HEK293 (cell line): ENCODE measurements at regions not wholly inside any gene's neighbourhood (a gene's known extent, or its start where the extent isn't known, plus 50 kb on each side); places are given as distances from the start of the nearest gene placed in this dataset.

Experiments used
- CTCF ChIA-PET: fragments of 350-600 bp; formaldehyde crosslinking; extraction: SDS; loops from one replicate; lab custom pipeline; 2021; ENCODE audit warnings: antibody characterized with exemption; lab: Yijun Ruan, JAX
- POLR2A ChIA-PET: fragments of 300-600 bp; formaldehyde crosslinking; extraction: SDS; loops from one replicate; lab custom pipeline; 2020; ENCODE audit warnings: antibody characterized with exemption, inconsistent platforms; lab: Yijun Ruan, JAX
- H3K27ac ChIP-seq: fragments of 200-500 bp; sonication (Bioruptor generic); 2 replicates; pipeline ENCODE4 v1.5.1; 2014; ENCODE audit warnings: low read depth, low read length, control low read depth, inconsistent platforms; ENCODE audit errors: extremely low read depth
- H3K36me3 ChIP-seq, 2 experiments: fragments of 200-500 bp in 1 of 2; sonication (Bioruptor generic) in 1 of 2; 1 replicate in 1 of 2; 2 replicates in 1 of 2; pipeline ENCODE4 v1.5.1; 2014 to 2017; ENCODE audit warnings: inconsistent platforms in 2 of 2, low read length in 2 of 2; ENCODE audit not compliant: control insufficient read depth in 2 of 2, insufficient read depth in 1 of 2
- H3K4me1 ChIP-seq: fragments of 200-500 bp; sonication (Bioruptor generic); 2 replicates; pipeline ENCODE4 v1.5.1; 2014; ENCODE audit warnings: mild to moderate bottlenecking, low read length, inconsistent platforms; ENCODE audit not compliant: control insufficient read depth, insufficient read depth
- H3K4me3 ChIP-seq: 2 replicates; pipeline ENCODE4 v1.5.1; 2011; ENCODE audit warnings: low read depth, mild to moderate bottlenecking, control low read depth, low read length, moderate library complexity
- H3K9me3 ChIP-seq: fragments of 200-500 bp; sonication (Bioruptor generic); 2 replicates; pipeline ENCODE4 v1.5.1; 2014; ENCODE audit warnings: low read depth, low read length, inconsistent platforms; ENCODE audit not compliant: control insufficient read depth, insufficient read depth
- KLF16 ChIP-seq: fragments of 450-650 bp; formaldehyde crosslinking; IDR thresholded peaks from 2 replicates; pipeline ENCODE4 v1.5.1; 2017; ENCODE audit warnings: missing biosample characterization, missing genetic modification characterization
- KLF7 ChIP-seq: fragments of 450-650 bp; formaldehyde crosslinking; IDR thresholded peaks from 2 replicates; pipeline ENCODE4 v1.5.1; 2016; ENCODE audit warnings: missing biosample characterization, missing genetic modification characterization, borderline replicate concordance
- MYNN ChIP-seq: fragments of 450-650 bp; formaldehyde crosslinking; IDR thresholded peaks from 2 replicates; pipeline ENCODE4 v1.5.1; 2016; ENCODE audit warnings: missing biosample characterization, missing genetic modification characterization, borderline replicate concordance
- RBAK ChIP-seq: fragments of 450-650 bp; formaldehyde crosslinking; IDR thresholded peaks from 2 replicates; pipeline ENCODE4 v1.5.1; 2016; ENCODE audit warnings: missing biosample characterization, missing genetic modification characterization
- REST ChIP-seq: fragments of 450-650 bp; formaldehyde crosslinking; IDR thresholded peaks from 2 replicates; pipeline ENCODE4 v1.5.1; 2016; ENCODE audit warnings: missing biosample characterization, missing genetic modification characterization
- SALL2 ChIP-seq: fragments of 450-650 bp; formaldehyde crosslinking; IDR thresholded peaks from 2 replicates; pipeline ENCODE4 v1.5.0; 2017; ENCODE audit warnings: missing biosample characterization, mild to moderate bottlenecking, missing genetic modification characterization, borderline replicate concordance
- SCRT2 ChIP-seq: fragments of 450-650 bp; formaldehyde crosslinking; IDR thresholded peaks from 2 replicates; pipeline ENCODE4 v1.5.1; 2016; ENCODE audit warnings: missing biosample characterization, missing genetic modification characterization
- SETDB1 ChIP-seq: IDR thresholded peaks from one replicate; pipeline ENCODE4 v1.6.1; 2017; ENCODE audit warnings: mild to moderate bottlenecking, low read length, moderate library complexity, mixed read lengths; ENCODE audit not compliant: insufficient read length
- ZFHX2 ChIP-seq: fragments of 450-650 bp; formaldehyde crosslinking; conservative IDR thresholded peaks from 2 replicates; pipeline ENCODE4 v1.5.1; 2016; ENCODE audit warnings: missing biosample characterization, missing genetic modification characterization
- ZIC2 ChIP-seq: fragments of 450-650 bp; formaldehyde crosslinking; IDR thresholded peaks from 2 replicates; pipeline ENCODE4 v1.5.1; 2016; ENCODE audit warnings: missing biosample characterization, missing genetic modification characterization
- ZNF140 ChIP-seq: fragments of 450-650 bp; formaldehyde crosslinking; IDR thresholded peaks from 2 replicates; pipeline ENCODE4 v1.5.1; 2016; ENCODE audit warnings: missing biosample characterization, missing genetic modification characterization
- ZNF157 ChIP-seq: fragments of 450-650 bp; formaldehyde crosslinking; IDR thresholded peaks from 2 replicates; pipeline ENCODE4 v1.5.1; 2016; ENCODE audit warnings: missing biosample characterization, missing genetic modification characterization
- ZNF202 ChIP-seq: fragments of 450-650 bp; formaldehyde crosslinking; IDR thresholded peaks from 2 replicates; pipeline ENCODE4 v1.5.1; 2016; ENCODE audit warnings: missing biosample characterization, missing genetic modification characterization, borderline replicate concordance
- ZNF221 ChIP-seq: fragments of 450-650 bp; formaldehyde crosslinking; IDR thresholded peaks from 2 replicates; pipeline ENCODE4 v1.5.1; 2017; ENCODE audit warnings: missing biosample characterization, missing genetic modification characterization, borderline replicate concordance
- ZNF23 ChIP-seq: fragments of 450-650 bp; formaldehyde crosslinking; IDR thresholded peaks from 2 replicates; pipeline ENCODE4 v1.5.1; 2016; ENCODE audit warnings: missing biosample characterization, missing genetic modification characterization, borderline replicate concordance
- ZNF26 ChIP-seq: fragments of 450-650 bp; formaldehyde crosslinking; IDR thresholded peaks from 2 replicates; pipeline ENCODE4 v1.5.1; 2016; ENCODE audit warnings: missing biosample characterization, missing genetic modification characterization
- ZNF335 ChIP-seq: fragments of 450-650 bp; formaldehyde crosslinking; conservative IDR thresholded peaks from 2 replicates; pipeline ENCODE4 v1.5.1; 2016; ENCODE audit warnings: missing biosample characterization, missing genetic modification characterization
- ZNF366 ChIP-seq: fragments of 450-650 bp; formaldehyde crosslinking; conservative IDR thresholded peaks from 2 replicates; pipeline ENCODE4 v1.5.1; 2016; ENCODE audit warnings: missing biosample characterization, missing genetic modification characterization
- ZNF473 ChIP-seq: fragments of 450-650 bp; formaldehyde crosslinking; IDR thresholded peaks from 2 replicates; pipeline ENCODE4 v1.5.1; 2017; ENCODE audit warnings: missing biosample characterization, missing genetic modification characterization
- ZNF544 ChIP-seq: fragments of 450-650 bp; formaldehyde crosslinking; IDR thresholded peaks from 2 replicates; pipeline ENCODE4 v1.5.0; 2017; ENCODE audit warnings: missing biosample characterization, missing genetic modification characterization
- ZNF585B ChIP-seq: fragments of 450-650 bp; formaldehyde crosslinking; IDR thresholded peaks from 2 replicates; pipeline ENCODE4 v1.5.1; 2016; ENCODE audit warnings: missing biosample characterization, missing genetic modification characterization
- ZNF621 ChIP-seq: fragments of 450-650 bp; formaldehyde crosslinking; IDR thresholded peaks from 2 replicates; pipeline ENCODE4 v1.5.1; 2017; ENCODE audit warnings: missing biosample characterization, missing genetic modification characterization
- ZNF626 ChIP-seq: fragments of 450-650 bp; sonication (Bioruptor Pico); formaldehyde crosslinking; IDR thresholded peaks from 2 replicates; pipeline ENCODE4 v1.5.1; 2018; ENCODE audit warnings: missing biosample characterization, missing genetic modification characterization, inconsistent platforms
- TF ChIP-seq, protein P1 (sequence below): fragments of 450-650 bp; formaldehyde crosslinking; IDR thresholded peaks from 2 replicates; pipeline ENCODE4 v1.5.1; 2016; ENCODE audit warnings: missing biosample characterization, missing genetic modification characterization

DNA sequence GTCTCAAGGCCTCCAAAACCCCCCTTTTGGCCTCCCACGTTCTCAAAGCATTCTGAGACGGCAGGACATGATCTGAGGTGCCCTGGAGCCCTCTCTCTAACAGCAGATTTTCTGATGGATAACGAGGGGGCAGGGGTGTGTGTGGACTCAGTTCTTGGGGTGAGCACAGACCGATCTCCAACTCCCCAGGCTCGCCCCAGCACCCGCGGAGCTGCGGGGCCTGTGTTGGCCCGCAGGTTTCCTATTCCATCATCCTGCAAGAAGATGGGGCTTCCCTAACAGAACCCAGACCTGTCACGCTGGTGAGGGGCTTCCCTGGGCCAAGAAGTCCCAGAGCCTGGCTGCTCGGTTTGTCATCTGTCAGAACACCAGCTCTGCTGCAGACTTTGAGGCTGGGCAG, 196.1 kb downstream of the ANAPC1 start:
- ChIA-PET CTCF (interaction anchor here (0.6 kb wide), 2 partner anchors 10 to 13 kb away, joined by 3 read pairs; no protein-coding TSS in a partner anchor), POLR2A (no interaction called here)
- TF ChIP-seq ZNF157 = no peak
- TF ChIP-seq RBAK = no peak
- no peak for TF ChIP-seq ZNF585B (tag by site-specific recombination)
- no peak for TF ChIP-seq MYNN
- no peak for TF ChIP-seq REST
- TF ChIP-seq SCRT2 = no peak
- TF ChIP-seq SALL2 (tag by site-specific recombination) = no peak
- TF ChIP-seq KLF7 = no peak
- no peak for TF ChIP-seq ZFHX2 (tag by site-specific recombination)
- no peak for TF ChIP-seq ZNF221 (tag by site-specific recombination)
- no peak for TF ChIP-seq ZNF140
- TF ChIP-seq ZNF202 = no peak
- no peak for TF ChIP-seq ZNF621
- TF ChIP-seq ZNF626 = no peak
- no peaks in the 10 kb centered on the region for H3K9me3 ChIP-seq
- H3K4me3 ChIP-seq = no peak overlapping the region
- no peaks in the 10 kb centered on the region for H3K36me3 ChIP-seq
- H3K4me1 ChIP-seq = no peaks in the 10 kb centered on the region
- H3K27ac ChIP-seq = no peak overlapping the region

DNA sequence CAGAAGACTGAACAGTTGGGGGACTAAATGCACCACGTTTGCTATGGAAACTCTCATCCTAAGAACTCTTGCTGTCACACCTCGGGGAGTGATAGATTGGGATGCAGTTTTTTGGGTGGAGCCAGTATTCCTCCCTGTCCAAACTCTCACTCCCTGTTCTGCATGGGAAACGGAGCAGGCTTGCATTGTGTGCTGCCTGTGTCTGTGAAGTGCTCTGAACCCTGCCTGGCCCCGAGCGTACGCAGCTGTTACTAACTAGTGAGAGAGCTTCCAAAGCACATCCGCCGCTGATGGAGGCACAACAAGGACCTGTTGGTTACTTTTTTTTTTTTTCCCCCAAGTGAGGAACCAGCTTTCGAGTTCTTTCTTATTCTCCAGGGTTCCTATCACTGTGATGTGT, 195.5 kb downstream of the ANAPC1 start:
- Histone ChIP-seq H3K4me1 (no peaks in the 10 kb centered on the region), H3K4me3 (no peak overlapping the region), H3K27ac (no peak overlapping the region), H3K9me3 (no peaks in the 10 kb centered on the region), H3K36me3 (no peaks in the 10 kb centered on the region)
- ChIA-PET CTCF (interaction anchor here (0.6 kb wide), 2 partner anchors 11 to 13 kb away, joined by 3 read pairs; no protein-coding TSS in a partner anchor), POLR2A (no interaction called here)
- no peak for TF ChIP-seq ZNF23
- no peak for TF ChIP-seq ZNF473 (tag by site-specific recombination)
- TF ChIP-seq ZNF544 (tag by site-specific recombination) = no peak
- no peak for TF ChIP-seq ZNF335 (tag by site-specific recombination)
- no peak for TF ChIP-seq ZIC2
- TF ChIP-seq ZNF221 (tag by site-specific recombination) = no peak
- no peak for TF ChIP-seq ZNF26
- TF ChIP-seq KLF16 = no peak
- TF ChIP-seq, protein P1, sequence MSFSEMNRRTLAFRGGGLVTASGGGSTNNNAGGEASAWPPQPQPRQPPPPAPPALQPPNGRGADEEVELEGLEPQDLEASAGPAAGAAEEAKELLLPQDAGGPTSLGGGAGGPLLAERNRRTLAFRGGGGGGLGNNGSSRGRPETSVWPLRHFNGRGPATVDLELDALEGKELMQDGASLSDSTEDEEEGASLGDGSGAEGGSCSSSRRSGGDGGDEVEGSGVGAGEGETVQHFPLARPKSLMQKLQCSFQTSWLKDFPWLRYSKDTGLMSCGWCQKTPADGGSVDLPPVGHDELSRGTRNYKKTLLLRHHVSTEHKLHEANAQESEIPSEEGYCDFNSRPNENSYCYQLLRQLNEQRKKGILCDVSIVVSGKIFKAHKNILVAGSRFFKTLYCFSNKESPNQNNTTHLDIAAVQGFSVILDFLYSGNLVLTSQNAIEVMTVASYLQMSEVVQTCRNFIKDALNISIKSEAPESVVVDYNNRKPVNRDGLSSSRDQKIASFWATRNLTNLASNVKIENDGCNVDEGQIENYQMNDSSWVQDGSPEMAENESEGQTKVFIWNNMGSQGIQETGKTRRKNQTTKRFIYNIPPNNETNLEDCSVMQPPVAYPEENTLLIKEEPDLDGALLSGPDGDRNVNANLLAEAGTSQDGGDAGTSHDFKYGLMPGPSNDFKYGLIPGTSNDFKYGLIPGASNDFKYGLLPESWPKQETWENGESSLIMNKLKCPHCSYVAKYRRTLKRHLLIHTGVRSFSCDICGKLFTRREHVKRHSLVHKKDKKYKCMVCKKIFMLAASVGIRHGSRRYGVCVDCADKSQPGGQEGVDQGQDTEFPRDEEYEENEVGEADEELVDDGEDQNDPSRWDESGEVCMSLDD (tag by site-specific recombination) = no peak
- no peak for TF ChIP-seq SETDB1
- TF ChIP-seq ZNF366 = no peak
